Endodermal cell (in vitro differentiated cells): ENCODE measurements at regions not wholly inside any gene's neighbourhood (a gene's known extent, or its start where the extent isn't known, plus 50 kb on each side); places are given as distances from the start of the nearest gene placed in this dataset.

Source experiments
- DNase-seq: peaks from one replicate; pipeline ENCODE4 v3.0.0-alpha.2; 2017
- H3K27ac ChIP-seq: 2 replicates; pipeline ENCODE4 v1.5.1; 2013; ENCODE audit warnings: mild to moderate bottlenecking, low read depth, low read length, moderate library complexity
- H3K27me3 ChIP-seq: 2 replicates; pipeline ENCODE4 v1.6.1; 2013; ENCODE audit warnings: mild to moderate bottlenecking, low read length, moderate library complexity; ENCODE audit not compliant: insufficient read depth, control insufficient read depth, poor library complexity, severe bottlenecking
- H3K36me3 ChIP-seq: 2 replicates; pipeline ENCODE4 v1.7.0; 2013; ENCODE audit warnings: mild to moderate bottlenecking, low read length, moderate library complexity; ENCODE audit not compliant: control insufficient read depth, insufficient read depth
- H3K4me1 ChIP-seq: one replicate; pipeline ENCODE4 v1.7.0; 2013; ENCODE audit warnings: low read length; ENCODE audit not compliant: control insufficient read depth, insufficient read depth
- H3K4me3 ChIP-seq: 2 replicates; pipeline ENCODE4 v1.5.1; 2013; ENCODE audit warnings: mild to moderate bottlenecking, low read length, moderate library complexity
- H3K9ac ChIP-seq: 2 replicates; pipeline ENCODE4 v1.6.1; 2013; ENCODE audit warnings: mild to moderate bottlenecking, low read length, moderate library complexity; ENCODE audit not compliant: poor library complexity, severe bottlenecking; ENCODE audit errors: extremely low read depth
- H3K9me3 ChIP-seq: 2 replicates; pipeline ENCODE4 v1.6.1; 2013; ENCODE audit warnings: mild to moderate bottlenecking, low read length, moderate library complexity; ENCODE audit not compliant: control insufficient read depth
- H3K27ac Mint-ChIP-seq: 2 replicates; pipeline ENCODE4 v1.8.0; 2020; ENCODE audit warnings: mixed read lengths
- H3K27me3 Mint-ChIP-seq: 2 replicates; pipeline ENCODE4 v1.8.0; 2021; ENCODE audit warnings: mild to moderate bottlenecking, mixed read lengths; ENCODE audit not compliant: insufficient read depth
- H3K36me3 Mint-ChIP-seq: 2 replicates; pipeline ENCODE4 v1.8.0; 2020; ENCODE audit warnings: low read depth, mixed read lengths
- H3K4me1 Mint-ChIP-seq: 2 replicates; pipeline ENCODE4 v1.8.0; 2020; ENCODE audit warnings: mixed read lengths
- H3K4me3 Mint-ChIP-seq: 2 replicates; pipeline ENCODE4 v1.8.0; 2020; ENCODE audit warnings: mild to moderate bottlenecking, moderate library complexity, mixed read lengths
- H3K9me3 Mint-ChIP-seq: 2 replicates; pipeline ENCODE4 v1.8.0; 2020; ENCODE audit warnings: mild to moderate bottlenecking, mixed read lengths
- WGBS, 2 experiments: methylation state at CpG; one replicate each; pipeline versions ENCODE4 v1.1.5 to v1.1.7; 2013; ENCODE audit warnings: missing lambda C conversion rate in 2 of 2, mixed read lengths in 1 of 2; ENCODE audit not compliant: insufficient coverage in 1 of 2, insufficient read length in 1 of 2; 5-methylcytosine and 5-hydroxymethylcytosine counted together
- TF ChIP-seq, protein P1 (sequence below): fragments of 200-600 bp; sonication (generic); conservative IDR thresholded peaks from 2 replicates; pipeline ENCODE4 v1.5.0; 2021; ENCODE audit warnings: antibody characterized with exemption, mild to moderate bottlenecking

DNA sequence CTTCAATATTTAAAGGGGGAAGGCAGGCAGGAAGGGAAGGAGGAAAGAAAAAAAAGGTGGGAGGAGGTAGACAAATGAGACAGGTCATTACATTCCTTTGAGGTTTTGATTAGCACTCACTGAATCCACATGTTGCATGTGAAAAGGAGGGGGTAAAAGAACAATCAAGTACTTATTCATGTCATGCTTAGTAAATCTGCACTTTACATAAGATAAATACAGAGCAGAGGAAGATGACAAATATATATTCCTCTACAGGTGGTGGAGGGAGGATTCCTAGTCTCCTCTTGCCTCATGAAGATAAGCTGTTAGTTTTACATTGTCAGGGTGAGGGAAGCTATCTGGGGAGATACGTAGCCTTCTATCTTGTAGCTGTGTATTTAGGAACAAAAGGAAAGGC is 1645.4 kb upstream of the SPRY2 start:
- TF ChIP-seq, protein P1, sequence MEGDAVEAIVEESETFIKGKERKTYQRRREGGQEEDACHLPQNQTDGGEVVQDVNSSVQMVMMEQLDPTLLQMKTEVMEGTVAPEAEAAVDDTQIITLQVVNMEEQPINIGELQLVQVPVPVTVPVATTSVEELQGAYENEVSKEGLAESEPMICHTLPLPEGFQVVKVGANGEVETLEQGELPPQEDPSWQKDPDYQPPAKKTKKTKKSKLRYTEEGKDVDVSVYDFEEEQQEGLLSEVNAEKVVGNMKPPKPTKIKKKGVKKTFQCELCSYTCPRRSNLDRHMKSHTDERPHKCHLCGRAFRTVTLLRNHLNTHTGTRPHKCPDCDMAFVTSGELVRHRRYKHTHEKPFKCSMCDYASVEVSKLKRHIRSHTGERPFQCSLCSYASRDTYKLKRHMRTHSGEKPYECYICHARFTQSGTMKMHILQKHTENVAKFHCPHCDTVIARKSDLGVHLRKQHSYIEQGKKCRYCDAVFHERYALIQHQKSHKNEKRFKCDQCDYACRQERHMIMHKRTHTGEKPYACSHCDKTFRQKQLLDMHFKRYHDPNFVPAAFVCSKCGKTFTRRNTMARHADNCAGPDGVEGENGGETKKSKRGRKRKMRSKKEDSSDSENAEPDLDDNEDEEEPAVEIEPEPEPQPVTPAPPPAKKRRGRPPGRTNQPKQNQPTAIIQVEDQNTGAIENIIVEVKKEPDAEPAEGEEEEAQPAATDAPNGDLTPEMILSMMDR = no peak
- no peak overlapping the region for H3K4me3 ChIP-seq
- Mint-ChIP-seq H3K27ac (peak overlapping the region; percentile 81), H3K36me3 (peaks cover 21% of the 10 kb centered on the region), H3K27me3 (no peaks in the 10 kb centered on the region), H3K4me3 (no peak overlapping the region), H3K9me3 (peaks cover 37% of the 10 kb centered on the region), H3K4me1 (peaks cover 39% of the 10 kb centered on the region)
- H3K27me3 ChIP-seq = no peaks in the 10 kb centered on the region
- DNase-seq = peak; percentile 50
- peaks cover 42% of the 10 kb centered on the region for H3K9me3 ChIP-seq
- H3K9ac ChIP-seq = peak overlapping the region; percentile 56
- WGBS, 2 experiments = 5% methylated on average over 1 of the region's 1 CpG; no CpG with 5 or more reads in 1 of the 2 experiments
- peaks cover 15% of the 10 kb centered on the region for H3K4me1 ChIP-seq
- peaks cover 9% of the 10 kb centered on the region for H3K36me3 ChIP-seq
- H3K27ac ChIP-seq = peak overlapping the region; percentile 47

DNA sequence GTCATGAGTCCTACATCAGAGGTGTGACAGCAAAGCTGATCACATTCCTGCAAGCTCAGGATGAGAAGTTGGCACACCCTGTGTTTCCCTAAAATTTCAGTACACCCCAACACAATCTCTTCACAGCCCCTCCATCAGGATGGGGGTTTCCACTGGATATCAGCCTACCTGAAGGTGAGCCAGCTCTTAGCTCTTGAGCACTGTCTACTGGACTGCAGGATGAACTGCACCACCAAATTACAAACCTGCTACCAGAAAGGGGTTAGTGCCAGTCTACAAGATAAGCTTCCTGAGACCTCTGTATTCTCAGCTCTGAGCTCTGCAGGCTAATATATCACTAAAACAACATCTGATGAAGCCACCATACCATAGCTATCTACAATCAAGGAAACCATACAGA is 1616.2 kb upstream of the SPRY2 start:
- H3K36me3 Mint-ChIP-seq = peaks cover 2% of the 10 kb centered on the region
- H3K27me3 Mint-ChIP-seq = no peaks in the 10 kb centered on the region
- Histone ChIP-seq H3K4me1 (no peaks in the 10 kb centered on the region), H3K27ac (no peak overlapping the region), H3K9ac (no peak overlapping the region), H3K9me3 (peaks cover 19% of the 10 kb centered on the region), H3K4me3 (no peak overlapping the region), H3K27me3 (no peaks in the 10 kb centered on the region), H3K36me3 (no peaks in the 10 kb centered on the region)
- peak; percentile 60 for DNase-seq
- no peak overlapping the region for H3K4me3 Mint-ChIP-seq
- H3K4me1 Mint-ChIP-seq = peaks cover 1% of the 10 kb centered on the region
- H3K27ac Mint-ChIP-seq = no peak overlapping the region
- TF ChIP-seq, protein P1 = peak; percentile 73
- H3K9me3 Mint-ChIP-seq = peaks cover 3% of the 10 kb centered on the region

DNA sequence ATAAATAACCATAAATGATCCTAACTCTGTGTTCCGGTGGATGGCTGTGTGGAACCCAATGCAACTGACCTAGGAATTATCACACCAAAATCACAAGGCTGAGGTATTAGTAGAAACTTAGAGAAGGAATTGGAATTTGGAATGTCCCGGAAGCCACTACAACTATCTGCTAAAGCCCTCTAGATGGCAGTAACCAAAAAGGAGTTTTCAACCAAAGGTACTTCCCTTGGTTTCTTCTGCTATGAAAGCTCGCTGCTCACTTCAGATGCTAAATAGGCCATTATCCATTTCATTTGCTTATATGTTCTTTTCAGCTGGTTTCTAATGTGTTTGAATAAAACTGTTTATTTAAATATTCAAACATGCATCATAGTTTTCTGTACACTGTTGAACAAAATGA is 1589.1 kb upstream of the SPRY2 start:
- Histone ChIP-seq H3K27ac (no peak overlapping the region), H3K9me3 (peaks cover 10% of the 10 kb centered on the region), H3K4me1 (no peaks in the 10 kb centered on the region), H3K4me3 (no peak overlapping the region), H3K27me3 (no peaks in the 10 kb centered on the region), H3K9ac (no peak overlapping the region), H3K36me3 (no peaks in the 10 kb centered on the region)
- peak overlapping the region; percentile 39 for H3K27ac Mint-ChIP-seq
- no peaks in the 10 kb centered on the region for H3K27me3 Mint-ChIP-seq
- peak; percentile 46 for DNase-seq
- no peak overlapping the region for H3K4me3 Mint-ChIP-seq
- peaks cover 14% of the 10 kb centered on the region for H3K4me1 Mint-ChIP-seq
- H3K9me3 Mint-ChIP-seq = peaks cover 11% of the 10 kb centered on the region
- WGBS, 2 experiments = 52% methylated on average over 3 of the region's 3 CpGs; no CpG with 5 or more reads in 1 of the 2 experiments
- TF ChIP-seq, protein P1 = peak; percentile 82
- peaks cover 4% of the 10 kb centered on the region for H3K36me3 Mint-ChIP-seq
